ENCODE measurements at regions not wholly inside any gene's neighbourhood (a gene's known extent, or its start where the extent isn't known, plus 50 kb on each side); places are given as distances from the start of the nearest gene placed in this dataset.

DNA sequence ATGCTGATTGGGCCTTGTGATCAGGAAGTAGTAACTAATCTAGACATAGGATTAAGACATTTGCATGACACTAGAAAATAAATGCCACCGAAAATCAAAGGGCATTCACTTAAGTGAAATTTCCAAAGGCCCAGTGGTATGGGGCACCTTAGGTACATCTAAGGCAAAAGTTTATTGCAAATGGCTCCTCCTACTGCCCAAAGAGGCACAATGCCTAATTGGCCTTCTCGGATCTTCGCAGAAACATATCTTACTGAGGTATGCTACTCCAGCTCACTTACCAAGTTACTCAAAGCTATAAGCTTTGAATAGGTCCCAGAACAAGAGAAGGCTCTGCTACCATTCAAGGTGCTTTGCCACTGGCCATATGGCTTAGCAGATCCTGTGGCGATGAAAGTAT lies 174.8 kb upstream of the CXCL13 start:
- RAD21 ChIA-PET (ENCODE audit: unreplicated experiment), result no interaction called here

More for the DNA sequence above, 174.8 kb upstream of the CXCL13 start:
- CTCF ChIA-PET, result interaction anchor here (1.2 to 2.0 kb wide), 2 partner anchors 46 to 63 kb away, joined by 3 to 6 read pairs; no protein-coding TSS in a partner anchor
- Histone ChIP-seq H3K4me1 (ENCODE audit: control insufficient read depth, insufficient read depth, low read length) (no peaks in the 10 kb centered on the region), H3K9me3 (replicated peaks; ENCODE audit: control insufficient read depth, insufficient read depth, low read length) (no peaks in the 10 kb centered on the region), H3K4me3 (no peak overlapping the region), H3K9ac (ENCODE audit: control insufficient read depth, insufficient read depth, low read length) (no peak overlapping the region), H3K27ac (ENCODE audit: control insufficient read depth, insufficient read depth) (no peak overlapping the region), H3K79me2 (ENCODE audit: control insufficient read depth, insufficient read depth, low read length) (no peaks in the 10 kb centered on the region), H3K27me3 (replicated peaks in 1 of 2; ENCODE audit: control insufficient read depth in 2 of 2, insufficient read depth in 2 of 2, low read length in 1 of 2) (no peaks in the 10 kb centered on the region), H3K36me3 (ENCODE audit: control insufficient read depth in 2 of 2, insufficient read depth in 2 of 2, low read length in 1 of 2) (no peaks in the 10 kb centered on the region), H2AFZ (ENCODE audit: control insufficient read depth, low read depth, low read length) (no peak overlapping the region), H4K20me1 (ENCODE audit: control insufficient read depth, insufficient read depth) (no peaks in the 10 kb centered on the region; the same call in 1 of the 2 replicates), H3K4me2 (ENCODE audit: control insufficient read depth, insufficient read depth) (no peak overlapping the region)
- in situ Hi-C loops (cut with MboI) (no loop called here), intact Hi-C loops (cut with micrococcal nuclease; ENCODE audit: unreplicated experiment) (no loop called here)
- no TSS peak for BruUV-seq (replicated peaks)
- POLR2A ChIA-PET, result no interaction called here
- SMC1A ChIA-PET (ENCODE audit: uncharacterized antibody, unreplicated experiment), result interaction anchor here (4.4 kb wide), 1 partner anchor 170 kb away, joined by 21 read pairs; no protein-coding TSS in a partner anchor
- ATAC-seq (no peak), FAIRE-seq (no peak), DNase-seq (ENCODE audit: low read depth, low spot score) (no peak)
- TF ChIP-seq LARP7 (IDR thresholded peaks at IDR 0.05), result no peak
- no peak for TF ChIP-seq CREB1 (IDR thresholded peaks at IDR 0.05; ENCODE audit: low read depth)
- no peak for TF ChIP-seq IRF4 (IDR thresholded peaks at IDR 0.05; ENCODE audit: low read depth, low read length)
- TF ChIP-seq EGR1 (IDR thresholded peaks at IDR 0.05; ENCODE audit: borderline replicate concordance in 1 of 2, low read depth in 2 of 2, low read length in 2 of 2), result no peak
- TF ChIP-seq NR2C1 (IDR thresholded peaks at IDR 0.05), result no peak
- TF ChIP-seq, protein P1, sequence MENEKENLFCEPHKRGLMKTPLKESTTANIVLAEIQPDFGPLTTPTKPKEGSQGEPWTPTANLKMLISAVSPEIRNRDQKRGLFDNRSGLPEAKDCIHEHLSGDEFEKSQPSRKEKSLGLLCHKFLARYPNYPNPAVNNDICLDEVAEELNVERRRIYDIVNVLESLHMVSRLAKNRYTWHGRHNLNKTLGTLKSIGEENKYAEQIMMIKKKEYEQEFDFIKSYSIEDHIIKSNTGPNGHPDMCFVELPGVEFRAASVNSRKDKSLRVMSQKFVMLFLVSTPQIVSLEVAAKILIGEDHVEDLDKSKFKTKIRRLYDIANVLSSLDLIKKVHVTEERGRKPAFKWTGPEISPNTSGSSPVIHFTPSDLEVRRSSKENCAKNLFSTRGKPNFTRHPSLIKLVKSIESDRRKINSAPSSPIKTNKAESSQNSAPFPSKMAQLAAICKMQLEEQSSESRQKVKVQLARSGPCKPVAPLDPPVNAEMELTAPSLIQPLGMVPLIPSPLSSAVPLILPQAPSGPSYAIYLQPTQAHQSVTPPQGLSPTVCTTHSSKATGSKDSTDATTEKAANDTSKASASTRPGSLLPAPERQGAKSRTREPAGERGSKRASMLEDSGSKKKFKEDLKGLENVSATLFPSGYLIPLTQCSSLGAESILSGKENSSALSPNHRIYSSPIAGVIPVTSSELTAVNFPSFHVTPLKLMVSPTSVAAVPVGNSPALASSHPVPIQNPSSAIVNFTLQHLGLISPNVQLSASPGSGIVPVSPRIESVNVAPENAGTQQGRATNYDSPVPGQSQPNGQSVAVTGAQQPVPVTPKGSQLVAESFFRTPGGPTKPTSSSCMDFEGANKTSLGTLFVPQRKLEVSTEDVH (IDR thresholded peaks at IDR 0.05; ENCODE audit: low read depth, partially characterized antibody), result no peak
- no peak for TF ChIP-seq FOXM1 (IDR thresholded peaks at IDR 0.05; ENCODE audit: low read depth, low read length)
- TF ChIP-seq TBL1XR1 (IDR thresholded peaks at IDR 0.05; ENCODE audit: low read depth, low read length), result no peak
- no peak for TF ChIP-seq PML (IDR thresholded peaks at IDR 0.05; ENCODE audit: low read length)
- no peak for TF ChIP-seq RFX5 (IDR thresholded peaks at IDR 0.05; ENCODE audit: low read depth, low read length)
- TF ChIP-seq, protein P2, sequence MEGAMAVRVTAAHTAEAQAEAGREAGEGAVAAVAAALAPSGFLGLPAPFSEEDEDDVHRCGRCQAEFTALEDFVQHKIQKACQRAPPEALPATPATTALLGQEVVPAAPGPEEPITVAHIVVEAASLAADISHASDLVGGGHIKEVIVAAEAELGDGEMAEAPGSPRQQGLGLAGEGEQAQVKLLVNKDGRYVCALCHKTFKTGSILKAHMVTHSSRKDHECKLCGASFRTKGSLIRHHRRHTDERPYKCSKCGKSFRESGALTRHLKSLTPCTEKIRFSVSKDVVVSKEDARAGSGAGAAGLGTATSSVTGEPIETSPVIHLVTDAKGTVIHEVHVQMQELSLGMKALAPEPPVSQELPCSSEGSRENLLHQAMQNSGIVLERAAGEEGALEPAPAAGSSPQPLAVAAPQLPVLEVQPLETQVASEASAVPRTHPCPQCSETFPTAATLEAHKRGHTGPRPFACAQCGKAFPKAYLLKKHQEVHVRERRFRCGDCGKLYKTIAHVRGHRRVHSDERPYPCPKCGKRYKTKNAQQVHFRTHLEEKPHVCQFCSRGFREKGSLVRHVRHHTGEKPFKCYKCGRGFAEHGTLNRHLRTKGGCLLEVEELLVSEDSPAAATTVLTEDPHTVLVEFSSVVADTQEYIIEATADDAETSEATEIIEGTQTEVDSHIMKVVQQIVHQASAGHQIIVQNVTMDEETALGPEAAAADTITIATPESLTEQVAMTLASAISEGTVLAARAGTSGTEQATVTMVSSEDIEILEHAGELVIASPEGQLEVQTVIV (IDR thresholded peaks at IDR 0.05; ENCODE audit: borderline replicate concordance, partially characterized antibody), result no peak
- no peak for TF ChIP-seq NRF1 (conservative IDR thresholded peaks at IDR 0.05; ENCODE audit: low read depth, low read length)
- no peak for TF ChIP-seq POLR2AphosphoS5 (IDR thresholded peaks at IDR 0.05; ENCODE audit: low read length)
- 54% methylated on average over 4 of the region's 4 CpGs for WGBS (ENCODE audit: insufficient coverage, insufficient replicate concordance, low lambda C conversion rate, missing lambda C conversion rate)

Measured in GM12878 (cell line).